Astrocyte (in vitro differentiated cells and primary cell): ENCODE measurements at regions not wholly inside any gene's neighbourhood (a gene's known extent, or its start where the extent isn't known, plus 50 kb on each side); places are given as distances from the start of the nearest gene placed in this dataset.

Experiments
- DNase-seq: peaks from one replicate; pipeline ENCODE4 v3.0.0-alpha.2; 2010; ENCODE audit warnings: low read depth
- FAIRE-seq: peaks from 2 replicates; lab custom pipeline; 2011; peaks lifted over from hg19 to GRCh38; lab: Jason Lieb, UNC
- H2AFZ ChIP-seq: 2 replicates; pipeline ENCODE4 v1.6.0; 2012; ENCODE audit warnings: low read depth, low read length, inconsistent platforms
- H3K27ac ChIP-seq: 2 replicates; pipeline ENCODE4 v1.5.1; 2011; ENCODE audit warnings: low read depth, low read length, inconsistent platforms
- H3K27me3 ChIP-seq: 2 replicates; pipeline ENCODE4 v1.6.0; 2011; ENCODE audit warnings: low read length, inconsistent platforms; ENCODE audit not compliant: insufficient read depth
- H3K36me3 ChIP-seq: 2 replicates; pipeline ENCODE4 v1.5.1; 2011; ENCODE audit warnings: low read length, inconsistent platforms; ENCODE audit not compliant: insufficient read depth
- H3K4me1 ChIP-seq: 2 replicates; pipeline ENCODE4 v1.5.1; 2011; ENCODE audit warnings: low read length, inconsistent platforms; ENCODE audit not compliant: insufficient read depth
- H3K4me2 ChIP-seq: 2 replicates; pipeline ENCODE4 v1.6.0; 2012; ENCODE audit warnings: low read length, inconsistent platforms
- H3K4me3 ChIP-seq: 2 replicates; pipeline ENCODE4 v1.5.1; 2011; ENCODE audit warnings: low read depth, mild to moderate bottlenecking, low read length, inconsistent platforms; ENCODE audit not compliant: insufficient read depth
- H3K79me2 ChIP-seq: 2 replicates; pipeline ENCODE4 v1.6.0; 2012; ENCODE audit warnings: mild to moderate bottlenecking, low read length, inconsistent platforms; ENCODE audit not compliant: insufficient read depth
- H3K9ac ChIP-seq: 2 replicates; pipeline ENCODE4 v1.6.0; 2012; ENCODE audit warnings: mild to moderate bottlenecking, low read length, inconsistent platforms
- H3K9me3 ChIP-seq: 2 replicates; pipeline ENCODE4 v1.5.1; 2012; ENCODE audit warnings: low read depth, mild to moderate bottlenecking, low read length, inconsistent platforms; ENCODE audit not compliant: insufficient read depth
- H4K20me1 ChIP-seq: 2 replicates; pipeline ENCODE4 v1.6.0; 2012; ENCODE audit warnings: low read length, inconsistent platforms; ENCODE audit not compliant: insufficient read depth
- H3K27ac Mint-ChIP-seq: one replicate; pipeline ENCODE4 v1.8.0; 2021; ENCODE audit warnings: mild to moderate bottlenecking, mixed read lengths; ENCODE audit not compliant: unreplicated experiment
- H3K27me3 Mint-ChIP-seq: one replicate; pipeline ENCODE4 v1.8.0; 2021; ENCODE audit warnings: low read depth, mixed read lengths; ENCODE audit not compliant: unreplicated experiment
- H3K36me3 Mint-ChIP-seq: one replicate; pipeline ENCODE4 v1.8.0; 2021; ENCODE audit warnings: low read depth, mixed read lengths; ENCODE audit not compliant: unreplicated experiment
- H3K4me1 Mint-ChIP-seq: one replicate; pipeline ENCODE4 v1.8.0; 2021; ENCODE audit warnings: low read depth, mixed read lengths; ENCODE audit not compliant: unreplicated experiment
- H3K4me3 Mint-ChIP-seq: one replicate; pipeline ENCODE4 v1.8.0; 2021; ENCODE audit warnings: mild to moderate bottlenecking, moderate library complexity, mixed read lengths; ENCODE audit not compliant: unreplicated experiment
- H3K9me3 Mint-ChIP-seq: one replicate; pipeline ENCODE4 v1.8.0; 2021; ENCODE audit warnings: mild to moderate bottlenecking, mixed read lengths; ENCODE audit not compliant: unreplicated experiment
- EZH2 ChIP-seq: IDR thresholded peaks from 2 replicates; pipeline ENCODE4 v1.6.1; 2012; ENCODE audit warnings: mild to moderate bottlenecking, low read length, inconsistent platforms; ENCODE audit not compliant: insufficient read depth
- TF ChIP-seq, protein P1 (sequence below): IDR thresholded peaks from 2 replicates; pipeline ENCODE4 v1.5.1; 2011; ENCODE audit warnings: low read depth, mild to moderate bottlenecking, inconsistent platforms, low read length, moderate library complexity; ENCODE audit not compliant: insufficient read depth

DNA sequence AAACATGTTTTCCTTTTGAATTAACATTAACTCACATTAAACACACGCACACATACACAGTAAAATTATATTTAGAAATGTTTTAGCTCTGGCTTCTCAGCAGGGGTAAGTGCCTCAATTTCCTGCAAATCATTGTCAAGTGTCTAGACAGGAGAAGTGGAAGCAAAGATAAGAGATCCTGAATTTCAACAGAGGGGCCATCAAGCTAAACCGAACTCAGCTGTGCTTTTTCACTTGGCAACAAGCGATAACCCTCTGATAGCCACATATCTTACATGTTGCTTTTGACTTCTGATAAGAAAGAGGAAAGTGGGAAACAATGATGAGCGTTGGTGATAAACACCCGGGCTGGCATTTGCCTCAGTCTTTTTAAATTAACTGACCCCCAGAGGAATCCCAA is 79.7 kb upstream of the SPDL1 start:
- no peaks in the 10 kb centered on the region for H3K27me3 ChIP-seq
- H3K36me3 Mint-ChIP-seq, result no peaks in the 10 kb centered on the region
- no peaks in the 10 kb centered on the region for H3K36me3 ChIP-seq
- H3K4me1 Mint-ChIP-seq, result no peaks in the 10 kb centered on the region
- no peaks in the 10 kb centered on the region for H4K20me1 ChIP-seq
- no peak overlapping the region for H3K4me3 Mint-ChIP-seq
- H3K9me3 ChIP-seq, result no peaks in the 10 kb centered on the region
- H3K4me3 ChIP-seq, result no peak overlapping the region
- TF ChIP-seq EZH2, result no peak
- TF ChIP-seq, protein P1, sequence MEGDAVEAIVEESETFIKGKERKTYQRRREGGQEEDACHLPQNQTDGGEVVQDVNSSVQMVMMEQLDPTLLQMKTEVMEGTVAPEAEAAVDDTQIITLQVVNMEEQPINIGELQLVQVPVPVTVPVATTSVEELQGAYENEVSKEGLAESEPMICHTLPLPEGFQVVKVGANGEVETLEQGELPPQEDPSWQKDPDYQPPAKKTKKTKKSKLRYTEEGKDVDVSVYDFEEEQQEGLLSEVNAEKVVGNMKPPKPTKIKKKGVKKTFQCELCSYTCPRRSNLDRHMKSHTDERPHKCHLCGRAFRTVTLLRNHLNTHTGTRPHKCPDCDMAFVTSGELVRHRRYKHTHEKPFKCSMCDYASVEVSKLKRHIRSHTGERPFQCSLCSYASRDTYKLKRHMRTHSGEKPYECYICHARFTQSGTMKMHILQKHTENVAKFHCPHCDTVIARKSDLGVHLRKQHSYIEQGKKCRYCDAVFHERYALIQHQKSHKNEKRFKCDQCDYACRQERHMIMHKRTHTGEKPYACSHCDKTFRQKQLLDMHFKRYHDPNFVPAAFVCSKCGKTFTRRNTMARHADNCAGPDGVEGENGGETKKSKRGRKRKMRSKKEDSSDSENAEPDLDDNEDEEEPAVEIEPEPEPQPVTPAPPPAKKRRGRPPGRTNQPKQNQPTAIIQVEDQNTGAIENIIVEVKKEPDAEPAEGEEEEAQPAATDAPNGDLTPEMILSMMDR, result no peak
- H3K9me3 Mint-ChIP-seq, result no peaks in the 10 kb centered on the region
- FAIRE-seq, result no peak
- DNase-seq, result no peak
- H3K79me2 ChIP-seq, result no peaks in the 10 kb centered on the region
- H3K4me2 ChIP-seq, result no peak overlapping the region
- H3K27me3 Mint-ChIP-seq, result peaks cover 34% of the 10 kb centered on the region
- no peak overlapping the region for H3K27ac ChIP-seq
- no peak overlapping the region for H3K27ac Mint-ChIP-seq
- H2AFZ ChIP-seq, result no peak overlapping the region
- no peaks in the 10 kb centered on the region for H3K4me1 ChIP-seq
- H3K9ac ChIP-seq, result no peak overlapping the region

GRCh38 chr5:169499990-169500505 is 83.5 kb upstream of the SPDL1 start:
- no peak overlapping the region for H3K4me3 Mint-ChIP-seq
- no peaks in the 10 kb centered on the region for H3K9me3 ChIP-seq
- H4K20me1 ChIP-seq, result no peaks in the 10 kb centered on the region
- no peaks in the 10 kb centered on the region for H3K79me2 ChIP-seq
- H3K9ac ChIP-seq, result no peak overlapping the region
- TF ChIP-seq EZH2, result no peak
- TF ChIP-seq, protein P1, result no peak
- H3K36me3 ChIP-seq, result no peaks in the 10 kb centered on the region
- no peak overlapping the region for H2AFZ ChIP-seq
- H3K36me3 Mint-ChIP-seq, result no peaks in the 10 kb centered on the region
- H3K9me3 Mint-ChIP-seq, result no peaks in the 10 kb centered on the region
- H3K4me2 ChIP-seq, result no peak overlapping the region
- H3K27ac ChIP-seq, result no peak overlapping the region
- H3K27me3 ChIP-seq, result no peaks in the 10 kb centered on the region
- H3K4me1 Mint-ChIP-seq, result no peaks in the 10 kb centered on the region
- peaks cover 14% of the 10 kb centered on the region for H3K27me3 Mint-ChIP-seq
- no peak for DNase-seq
- H3K4me3 ChIP-seq, result no peak overlapping the region
- no peak for FAIRE-seq
- H3K27ac Mint-ChIP-seq, result no peak overlapping the region
- H3K4me1 ChIP-seq, result no peaks in the 10 kb centered on the region

DNA sequence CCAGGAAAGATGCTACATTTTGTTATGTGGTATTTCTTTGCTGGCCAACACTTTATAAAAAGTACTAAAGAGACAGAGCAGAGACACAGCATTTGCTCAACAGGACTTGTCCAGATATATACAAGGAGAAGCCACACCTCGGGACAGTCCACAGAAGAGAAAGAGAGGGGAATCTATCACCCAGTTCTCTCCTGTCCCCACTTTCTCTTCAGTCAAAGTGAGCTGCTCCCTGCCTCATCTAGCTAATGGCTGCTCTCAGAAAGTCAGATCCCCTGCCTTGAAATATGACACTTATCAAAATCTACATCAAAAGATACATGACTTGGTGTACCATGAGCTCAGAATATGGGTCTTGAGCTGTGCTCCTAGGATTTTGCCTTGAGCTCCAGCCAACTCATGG is 86.7 kb upstream of the SPDL1 start:
- DNase-seq (no peak), FAIRE-seq (no peak)
- H3K9ac ChIP-seq, result no peak overlapping the region
- H4K20me1 ChIP-seq, result no peaks in the 10 kb centered on the region
- H3K36me3 ChIP-seq, result no peaks in the 10 kb centered on the region
- no peaks in the 10 kb centered on the region for H3K79me2 ChIP-seq
- H3K4me2 ChIP-seq, result no peak overlapping the region
- H3K4me3 ChIP-seq, result no peak overlapping the region
- Mint-ChIP-seq H3K27me3 (peaks cover 6% of the 10 kb centered on the region), H3K36me3 (no peaks in the 10 kb centered on the region), H3K4me3 (no peak overlapping the region), H3K9me3 (no peaks in the 10 kb centered on the region), H3K27ac (no peak overlapping the region), H3K4me1 (no peaks in the 10 kb centered on the region)
- H3K4me1 ChIP-seq, result no peaks in the 10 kb centered on the region
- H3K9me3 ChIP-seq, result no peaks in the 10 kb centered on the region
- TF ChIP-seq EZH2, result no peak
- TF ChIP-seq, protein P1, result no peak
- H3K27me3 ChIP-seq, result no peaks in the 10 kb centered on the region
- no peak overlapping the region for H2AFZ ChIP-seq
- no peak overlapping the region for H3K27ac ChIP-seq
